Spleen (tissue), 7 donors: ENCODE measurements at regions not wholly inside any gene's neighbourhood (a gene's known extent, or its start where the extent isn't known, plus 50 kb on each side); places are given as distances from the start of the nearest gene placed in this dataset.

Experiments used
- POLR2A ChIP-seq, 3 donors: fragments of 450-650 bp; IDR thresholded peaks; one replicate each; pipeline ENCODE4 v1.5.1; 2017; ENCODE audit warnings: antibody characterized with exemption in 3 of 3, mild to moderate bottlenecking in 1 of 3
- POLR2AphosphoS5 ChIP-seq, 3 donors: sonication (generic); formaldehyde crosslinking; IDR thresholded peaks; one replicate each; pipeline ENCODE4 v1.5.1; 2017; ENCODE audit warnings: antibody characterized with exemption in 3 of 3
- TF ChIP-seq, protein P1 (sequence below), 11 experiments: fragments of 200-600 bp in 7 of 11; fragments of 450-650 bp in 4 of 11; sonication (generic) in 4 of 11; IDR thresholded peaks in 8 of 11; conservative IDR thresholded peaks in 3 of 11; 1 replicate in 7 of 11; 2 replicates in 4 of 11; pipeline versions ENCODE4 v1.4.0 to v1.8.0; 2016 to 2021; ENCODE audit warnings: antibody characterized with exemption in 11 of 11, inconsistent platforms in 4 of 11, mild to moderate bottlenecking in 1 of 11
- donor health status: DM: no; HTN: no; CAD: no; lungs with moderate emphysema.
- donor health status: DM: no; HTN: no; CAD: no.
- donor health status: DM: no; HTN: no; CAD: no.

GRCh38 chr12:20181416-20182180 lies 186.7 kb upstream of the PDE3A start:
- TF ChIP-seq, protein P1, sequence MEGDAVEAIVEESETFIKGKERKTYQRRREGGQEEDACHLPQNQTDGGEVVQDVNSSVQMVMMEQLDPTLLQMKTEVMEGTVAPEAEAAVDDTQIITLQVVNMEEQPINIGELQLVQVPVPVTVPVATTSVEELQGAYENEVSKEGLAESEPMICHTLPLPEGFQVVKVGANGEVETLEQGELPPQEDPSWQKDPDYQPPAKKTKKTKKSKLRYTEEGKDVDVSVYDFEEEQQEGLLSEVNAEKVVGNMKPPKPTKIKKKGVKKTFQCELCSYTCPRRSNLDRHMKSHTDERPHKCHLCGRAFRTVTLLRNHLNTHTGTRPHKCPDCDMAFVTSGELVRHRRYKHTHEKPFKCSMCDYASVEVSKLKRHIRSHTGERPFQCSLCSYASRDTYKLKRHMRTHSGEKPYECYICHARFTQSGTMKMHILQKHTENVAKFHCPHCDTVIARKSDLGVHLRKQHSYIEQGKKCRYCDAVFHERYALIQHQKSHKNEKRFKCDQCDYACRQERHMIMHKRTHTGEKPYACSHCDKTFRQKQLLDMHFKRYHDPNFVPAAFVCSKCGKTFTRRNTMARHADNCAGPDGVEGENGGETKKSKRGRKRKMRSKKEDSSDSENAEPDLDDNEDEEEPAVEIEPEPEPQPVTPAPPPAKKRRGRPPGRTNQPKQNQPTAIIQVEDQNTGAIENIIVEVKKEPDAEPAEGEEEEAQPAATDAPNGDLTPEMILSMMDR (IDR thresholded peaks at IDR 0.05 in 8 of 11, conservative IDR thresholded peaks at IDR 0.05 in 3 of 11): no peak
- TF ChIP-seq POLR2A (IDR thresholded peaks at IDR 0.05) (no peak), POLR2AphosphoS5 (IDR thresholded peaks at IDR 0.05) (no peak)
